Motor neuron (in vitro differentiated cells): ENCODE measurements at regions not wholly inside any gene's neighbourhood (a gene's known extent, or its start where the extent isn't known, plus 50 kb on each side); places are given as distances from the start of the nearest gene placed in this dataset.
A peak's percentile ranks its signal among the peaks of the same experiment; 100 is the strongest.

ENCODE experiments used
- ATAC-seq, 8 experiments: fragments of 200-7000 bp; cut with Tn5 transposase; replicated peaks in 6 of 8; 2 replicates each; pipeline ENCODE4 v1.8.0; 2021; ENCODE audit warnings: mild to moderate bottlenecking in 8 of 8, moderate library complexity in 8 of 8
- H3K27ac ChIP-seq, 2 donors: fragments of 250-450 bp; sonication (Bioruptor Pico); 2 replicates each; pipeline ENCODE4 v1.9.0; 2021; ENCODE audit warnings: antibody characterized with exemption in 2 of 2, mild to moderate bottlenecking in 2 of 2, moderate library complexity in 1 of 2
- H3K4me1 ChIP-seq, 2 donors: fragments of 250-450 bp; sonication (Bioruptor Pico); replicated peaks in 1 of 2; 2 replicates each; pipeline ENCODE4 v1.6.1; 2021; ENCODE audit warnings: antibody characterized with exemption in 2 of 2, mild to moderate bottlenecking in 2 of 2, moderate library complexity in 1 of 2
- H3K4me3 ChIP-seq, 5 donors: fragments of 250-450 bp; sonication (Bioruptor Pico); 2 replicates each; pipeline ENCODE4 v1.9.0; 2021; ENCODE audit warnings: antibody characterized with exemption in 5 of 5, mild to moderate bottlenecking in 5 of 5, moderate library complexity in 4 of 5
- WGBS, 10 experiments: fragments of 450-650 bp; shearing (Covaris generic); methylation state at CpG; one replicate each; pipeline ENCODE4 v1.0.0; 2022; 5-methylcytosine and 5-hydroxymethylcytosine counted together
- in situ Hi-C, 9 experiments: fragments of 400-800 bp; cut with MboI; loops; one replicate each; pipeline ENCODE4 v1.15.0; 2021; ENCODE audit warnings: low sequenced_read_pairs in 9 of 9, low pct_unique_long_range_greater_than_20kb in 2 of 9; ENCODE audit not compliant: unreplicated experiment in 9 of 9

DNA sequence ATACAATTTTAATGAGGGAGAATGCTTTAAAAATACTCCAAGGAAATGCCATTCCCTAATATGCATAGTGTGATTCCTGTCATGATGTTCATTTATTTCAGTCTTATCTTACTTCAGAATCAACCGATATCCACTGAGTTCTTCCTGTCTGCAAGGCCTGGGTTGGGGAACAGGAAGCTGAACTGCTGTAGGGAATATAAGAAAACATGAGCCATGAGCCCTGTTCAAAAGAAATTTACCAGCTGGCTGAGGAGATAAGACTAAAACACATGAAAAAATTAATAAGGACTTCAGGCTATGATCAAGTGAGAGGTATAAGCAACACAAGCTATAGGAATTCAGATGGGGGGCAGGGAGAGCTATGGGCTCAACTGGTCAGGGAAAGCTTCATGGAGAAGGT, 184.7 kb downstream of the PLPP4 start:
- WGBS, 10 experiments, result 57 to 100% (median 82%) methylated on average over 1 of the region's 1 CpG; no CpG with 5 or more reads in 4 of the 10 experiments
- in situ Hi-C loops, result no loop called here
- no peak for ATAC-seq

DNA sequence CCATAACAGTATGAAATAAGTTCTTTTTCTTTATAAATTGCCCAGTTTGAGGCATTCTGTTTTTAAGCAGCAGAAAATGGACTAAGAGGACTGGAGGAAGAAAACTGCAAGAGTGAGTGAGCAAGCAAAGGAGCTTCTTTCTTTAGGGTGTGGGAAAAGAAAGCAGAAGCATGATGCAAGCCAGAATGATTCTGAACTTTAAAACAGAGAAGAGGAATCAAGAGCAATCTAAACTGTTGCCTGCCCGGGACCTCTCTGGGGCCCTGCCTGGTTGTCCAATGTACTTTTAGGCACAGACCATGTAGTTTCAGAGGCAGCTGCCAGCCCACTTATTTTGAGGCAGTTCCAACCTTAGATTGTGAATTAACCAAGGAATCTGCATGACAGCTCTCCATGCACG, 186.3 kb downstream of the PLPP4 start:
- ATAC-seq, result no peak
- no peak overlapping the region for H3K27ac ChIP-seq
- in situ Hi-C loops, result no loop called here
- peaks cover 0 to 14% of the 10 kb centered on the region in 2 donors for H3K4me1 ChIP-seq
- H3K4me3 ChIP-seq, result no peak overlapping the region
- 0 to 100% (median 74%) methylated on average over 1 to 2 of the region's 2 CpGs; no CpG with 5 or more reads in 2 of the 10 experiments for WGBS, 10 experiments

More for the DNA sequence above, 184.7 kb downstream of the PLPP4 start:
- H3K4me1 ChIP-seq, result peaks cover 0 to 14% of the 10 kb centered on the region in 2 donors
- H3K4me3 ChIP-seq, result no peak overlapping the region
- H3K27ac ChIP-seq, result no peak overlapping the region

DNA sequence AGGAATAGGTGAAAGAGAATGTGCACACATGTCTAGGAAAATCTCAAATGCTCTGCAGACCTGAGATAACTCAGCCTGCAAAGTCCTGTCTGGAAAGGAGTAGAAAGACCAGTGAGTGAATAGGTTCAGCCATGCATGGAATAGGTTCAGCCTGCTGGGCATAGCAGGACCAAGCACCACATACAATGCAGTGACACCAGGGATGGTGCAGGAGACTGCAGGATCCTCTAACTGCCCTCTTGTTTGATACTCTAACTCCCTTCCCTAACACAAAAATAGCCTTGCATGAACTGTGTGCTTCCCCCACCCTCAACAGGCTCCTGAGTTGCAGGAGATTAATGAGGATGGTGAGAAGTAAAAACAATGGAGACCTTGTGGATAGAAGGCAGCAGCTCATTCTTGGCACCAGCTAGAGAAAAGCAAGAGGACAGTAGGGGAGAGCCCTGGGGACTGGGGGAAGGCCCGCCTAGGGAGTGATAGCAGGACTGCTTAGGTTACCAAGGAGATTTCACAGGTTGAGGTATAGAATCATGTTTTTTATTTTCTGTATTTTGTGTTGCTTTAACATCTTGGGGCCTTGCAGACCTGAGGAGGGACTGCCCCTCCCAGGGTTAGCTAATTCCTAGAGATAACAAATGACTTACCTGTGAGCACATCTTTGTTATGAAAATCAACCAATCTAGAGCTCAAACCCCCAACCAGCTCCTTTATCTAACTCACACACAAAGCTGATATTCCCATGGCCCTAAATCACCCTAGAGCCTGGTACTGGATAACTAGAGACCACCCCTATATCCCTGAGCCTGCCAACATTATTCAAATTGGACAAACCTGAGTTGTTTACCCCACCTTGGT, 187.8 kb downstream of the PLPP4 start:
- no peak overlapping the region for H3K27ac ChIP-seq
- no peak overlapping the region for H3K4me3 ChIP-seq
- peaks cover 0 to 14% of the 10 kb centered on the region in 2 donors for H3K4me1 ChIP-seq
- ATAC-seq, result peak in 4 of 8 experiments; percentile 58 to 70 (median 64)
- WGBS, 10 experiments, result 20 to 86% methylated on average over 1 of the region's 1 CpG; no CpG with 5 or more reads in 8 of the 10 experiments
- in situ Hi-C loops, result no loop called here

- peak in 2 of 8 experiments; percentile 57 to 67 for ATAC-seq
- Histone ChIP-seq H3K4me3 (no peak overlapping the region), H3K4me1 (peaks cover 0 to 14% of the 10 kb centered on the region in 2 donors), H3K27ac (no peak overlapping the region)
- WGBS, 10 experiments, result 0 to 92% (median 67%) methylated on average over 1 to 5 of the region's 6 CpGs; no CpG with 5 or more reads in 1 of the 10 experiments
- in situ Hi-C loops, result no loop called here
Measured at GRCh38 chr10:120646159-120646732, 189.2 kb downstream of the PLPP4 start.

DNA sequence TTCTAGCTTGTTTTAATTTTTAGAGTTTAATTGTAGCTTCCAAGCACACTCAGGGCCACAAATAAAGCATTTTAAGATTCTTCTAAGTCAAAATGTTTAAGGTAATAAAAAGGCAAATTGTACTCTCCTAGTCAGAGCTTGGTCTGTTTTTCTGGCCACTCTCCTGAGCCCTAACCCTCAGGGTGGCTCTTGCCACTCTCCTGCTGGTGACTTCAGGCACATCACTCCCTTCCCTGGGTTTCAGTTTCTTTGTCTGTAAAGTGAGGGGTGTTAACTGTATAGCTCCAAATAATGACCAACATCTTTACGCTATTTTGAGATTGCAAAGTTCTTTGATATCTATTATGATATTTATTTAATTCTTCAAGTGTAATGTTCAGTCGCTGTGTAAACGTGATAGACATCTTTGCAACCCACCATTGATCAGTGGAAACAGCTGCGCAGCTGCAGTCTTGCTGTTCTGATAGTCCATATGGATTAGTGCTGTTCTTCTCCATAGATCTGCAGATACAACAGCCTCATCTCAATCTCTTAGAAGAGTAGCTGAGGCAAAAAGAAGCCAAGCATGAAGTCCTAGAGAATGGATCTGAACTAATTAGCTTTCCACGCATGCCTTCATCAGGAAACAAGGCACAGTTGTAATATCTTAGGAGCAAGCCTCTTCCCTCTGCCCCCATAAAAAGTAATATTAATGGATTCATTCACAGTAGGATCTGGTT, 189.9 kb downstream of the PLPP4 start:
- no peak overlapping the region for H3K27ac ChIP-seq
- WGBS, 10 experiments, result 17 to 100% (median 75%) methylated on average over 2 to 5 of the region's 5 CpGs; no CpG with 5 or more reads in 1 of the 10 experiments
- H3K4me3 ChIP-seq, result no peak overlapping the region
- H3K4me1 ChIP-seq, result peaks cover 0 to 14% of the 10 kb centered on the region in 2 donors
- ATAC-seq, result peak in 2 of 8 experiments; percentile 66 to 78
- in situ Hi-C loops, result no loop called here

GRCh38 chr10:120650705-120651399, 193.8 kb downstream of the PLPP4 start:
- 0 to 90% (median 80%) methylated on average over 1 to 6 of the region's 7 CpGs; no CpG with 5 or more reads in 1 of the 10 experiments for WGBS, 10 experiments
- in situ Hi-C loops, result no loop called here
- Histone ChIP-seq H3K27ac (no peak overlapping the region), H3K4me1 (no peaks in the 10 kb centered on the region), H3K4me3 (no peak overlapping the region)
- ATAC-seq, result peak in 3 of 8 experiments; percentile 50 to 78 (median 75)

DNA sequence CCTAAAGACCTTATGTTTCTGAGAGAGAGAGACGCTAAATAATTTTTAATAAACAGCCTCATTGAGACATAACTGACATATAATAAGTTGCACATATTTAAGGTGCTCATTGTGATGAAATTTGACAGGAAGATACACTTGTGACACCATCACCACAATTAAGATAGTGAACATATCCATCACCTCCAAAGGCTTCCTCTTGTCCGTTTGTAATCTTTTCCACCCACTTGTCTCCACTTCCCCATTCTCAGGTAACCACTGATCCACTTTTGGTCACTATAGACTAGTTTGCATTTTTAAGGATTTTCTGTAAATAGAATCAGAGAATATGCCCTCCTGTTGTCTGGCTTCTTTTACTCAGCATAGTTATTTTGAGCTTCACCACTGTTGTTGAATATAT, 195.1 kb upstream of the WDR11 start:
- Histone ChIP-seq H3K4me1 (no peaks in the 10 kb centered on the region), H3K27ac (no peak overlapping the region), H3K4me3 (no peak overlapping the region)
- 0 to 100% (median 65%) methylated on average over 1 to 2 of the region's 2 CpGs; no CpG with 5 or more reads in 1 of the 10 experiments for WGBS, 10 experiments
- in situ Hi-C loops, result no loop called here
- ATAC-seq, result no peak

DNA sequence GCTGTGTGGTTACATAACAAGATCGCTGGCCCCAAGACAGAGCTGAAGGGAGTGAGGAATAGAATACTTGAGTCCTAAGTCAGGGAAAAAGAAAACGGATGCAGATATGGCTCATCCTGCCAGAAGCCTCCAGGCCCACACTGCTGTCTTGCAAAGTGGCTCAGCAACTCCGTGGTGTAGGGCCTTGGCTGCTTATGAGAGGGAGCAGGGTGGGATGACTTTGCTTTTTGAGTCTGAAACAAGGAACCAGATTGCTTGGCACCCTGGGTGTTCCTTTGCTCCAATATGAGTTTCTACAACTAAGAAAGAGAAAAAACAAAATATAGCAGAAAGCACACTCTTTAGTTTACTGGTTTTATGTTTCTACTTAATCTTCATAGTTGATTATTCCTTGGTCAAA, 193.8 kb upstream of the WDR11 start:
- no peaks in the 10 kb centered on the region for H3K4me1 ChIP-seq
- peak in 1 of 8 experiments; percentile 7 for ATAC-seq
- WGBS, 10 experiments, result 0 to 80% (median 50%) methylated on average over 1 to 3 of the region's 3 CpGs; no CpG with 5 or more reads in 2 of the 10 experiments
- no peak overlapping the region for H3K4me3 ChIP-seq
- in situ Hi-C loops, result no loop called here
- H3K27ac ChIP-seq, result no peak overlapping the region

DNA sequence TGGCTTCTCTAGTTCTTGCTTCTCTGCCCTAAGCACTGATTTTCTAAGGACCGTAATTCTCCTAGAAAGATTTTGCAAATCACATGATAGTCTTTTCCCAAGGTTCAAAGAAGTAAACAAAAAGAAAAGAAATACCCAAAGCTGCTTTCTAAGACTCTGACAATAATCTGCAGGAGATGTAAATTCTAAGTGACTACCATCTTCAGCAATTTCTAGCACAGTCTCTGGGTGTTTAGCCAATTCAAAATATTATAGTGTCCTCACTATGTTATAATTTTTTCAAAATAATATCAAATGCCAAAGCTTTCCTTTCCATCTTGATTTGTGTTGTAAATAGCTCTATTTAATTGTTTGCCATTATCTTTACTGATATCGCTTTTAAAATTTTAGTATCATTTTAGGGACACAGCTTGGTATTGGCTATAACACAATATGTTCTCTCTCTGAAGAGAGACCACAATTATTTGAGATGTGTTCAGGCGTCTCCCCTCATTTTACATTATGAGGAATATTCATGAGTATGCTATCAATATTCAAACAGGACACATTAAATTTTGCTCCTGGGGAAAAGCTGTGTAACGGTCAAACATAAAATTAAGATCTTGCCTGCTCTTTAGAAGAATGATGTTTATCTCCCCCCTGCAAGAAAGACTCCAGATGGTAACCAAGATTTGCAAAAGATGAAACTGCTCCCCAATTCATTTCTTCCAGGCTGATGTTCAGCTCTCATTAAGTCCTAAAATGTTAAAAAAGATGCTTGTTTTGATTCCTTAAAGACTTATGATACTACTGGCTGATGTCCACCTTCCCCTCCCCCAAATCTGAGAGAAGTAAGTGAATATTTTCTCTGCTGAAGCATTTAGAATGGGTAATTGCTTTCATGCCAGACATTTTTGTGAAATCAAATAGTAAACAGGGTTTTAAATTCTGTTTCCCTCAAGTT, 191.9 kb upstream of the WDR11 start:
- H3K27ac ChIP-seq, result no peak overlapping the region
- no peak overlapping the region for H3K4me3 ChIP-seq
- in situ Hi-C loops, result no loop called here
- 0 to 100% (median 65%) methylated on average over 2 to 4 of the region's 4 CpGs for WGBS, 10 experiments
- peak in 3 of 8 experiments; percentile 83 to 93 (median 86) for ATAC-seq
- H3K4me1 ChIP-seq, result no peaks in the 10 kb centered on the region

DNA sequence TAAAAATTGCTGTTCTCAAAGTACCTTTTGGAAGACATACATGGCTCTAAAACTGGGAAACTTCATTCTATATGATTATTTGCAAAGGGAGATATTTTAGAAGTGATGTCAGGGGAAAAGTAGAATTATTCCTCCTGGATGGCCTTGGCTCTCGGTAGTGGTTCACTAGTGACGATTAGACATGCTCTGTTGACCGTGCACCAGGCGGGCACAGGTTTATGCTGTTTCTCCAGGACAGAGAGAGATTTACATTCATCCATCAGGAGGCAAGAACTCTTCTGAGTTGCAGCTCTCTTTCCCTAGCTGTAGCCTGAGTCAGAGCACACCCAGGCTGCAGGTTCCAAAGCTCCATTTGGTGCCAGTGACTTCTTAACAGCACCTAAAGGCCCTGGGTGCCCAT, 184.9 kb upstream of the WDR11 start:
- in situ Hi-C loops, result no loop called here
- WGBS, 10 experiments, result 40 to 97% (median 81%) methylated on average over 2 to 4 of the region's 4 CpGs; no CpG with 5 or more reads in 3 of the 10 experiments
- no peaks in the 10 kb centered on the region for H3K4me1 ChIP-seq
- H3K27ac ChIP-seq, result no peak overlapping the region
- H3K4me3 ChIP-seq, result no peak overlapping the region
- no peak for ATAC-seq

DNA sequence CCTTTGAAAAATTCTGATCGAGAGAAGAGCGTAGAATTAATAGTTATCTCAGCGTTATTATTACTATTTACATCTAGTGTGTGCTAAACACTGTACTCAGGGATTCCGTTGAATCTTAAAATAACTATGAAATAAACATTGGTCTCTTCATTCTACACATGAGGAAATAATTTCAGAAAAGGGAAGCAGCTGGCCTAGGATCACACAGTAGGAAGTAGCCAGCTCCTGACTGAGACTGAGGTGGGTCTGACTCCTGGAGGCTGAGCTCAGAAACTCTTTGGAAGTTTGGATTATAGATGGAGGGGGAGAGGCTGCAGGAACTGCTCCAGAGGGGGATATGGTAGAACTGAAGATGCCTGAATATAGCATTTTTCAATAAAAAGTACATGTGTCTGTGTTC, 183.9 kb upstream of the WDR11 start:
- ATAC-seq, result no peak
- in situ Hi-C loops, result no loop called here

DNA sequence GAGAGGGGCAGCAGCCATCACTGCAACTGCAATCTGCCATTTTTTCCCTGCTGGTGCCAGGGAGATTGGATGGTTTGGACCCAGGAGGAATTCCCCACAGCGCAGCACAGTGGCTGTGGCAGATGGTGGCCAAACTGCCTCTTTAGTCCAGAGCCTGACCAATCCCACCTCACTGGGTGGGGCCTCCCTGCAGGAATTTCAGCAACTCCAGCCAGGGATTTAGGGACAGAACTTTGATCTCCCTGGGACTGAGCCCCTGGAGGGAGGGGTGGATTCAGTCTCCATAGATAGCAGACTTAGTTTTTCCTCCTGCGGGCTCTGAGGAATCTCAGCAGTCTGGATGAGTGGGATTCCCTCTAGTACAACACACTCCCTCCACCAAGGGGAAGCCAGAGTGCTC, 179.7 kb upstream of the WDR11 start:
- H3K4me3 ChIP-seq, result no peak overlapping the region
- in situ Hi-C loops, result no loop called here
- no peaks in the 10 kb centered on the region for H3K4me1 ChIP-seq
- H3K27ac ChIP-seq, result no peak overlapping the region
- 43 to 100% (median 82%) methylated on average over 1 to 2 of the region's 2 CpGs; no CpG with 5 or more reads in 4 of the 10 experiments for WGBS, 10 experiments
- ATAC-seq, result no peak

More for the DNA sequence above, 183.9 kb upstream of the WDR11 start:
- 31 to 83% (median 69%) methylated on average over 1 to 4 of the region's 4 CpGs; no CpG with 5 or more reads in 3 of the 10 experiments for WGBS, 10 experiments
- no peak overlapping the region for H3K27ac ChIP-seq
- no peaks in the 10 kb centered on the region for H3K4me1 ChIP-seq
- H3K4me3 ChIP-seq, result no peak overlapping the region
